SU-DHL-6 (cell line): ENCODE measurements at regions not wholly inside any gene's neighbourhood (a gene's known extent, or its start where the extent isn't known, plus 50 kb on each side); places are given as distances from the start of the nearest gene placed in this dataset.

Experiments used
- H2AFZ ChIP-seq: fragments of 200-600 bp; sonication (generic); 2 replicates; pipeline ENCODE4 v1.6.1; 2014; ENCODE audit warnings: low read depth, mild to moderate bottlenecking, moderate library complexity, mixed read lengths, antibody characterized with exemption, low read length; ENCODE audit not compliant: severe bottlenecking
- H3F3A ChIP-seq: fragments of 200-600 bp; shearing (Covaris generic); 2 replicates; pipeline ENCODE4 v1.6.0; 2016; ENCODE audit warnings: antibody characterized with exemption, mild to moderate bottlenecking; ENCODE audit not compliant: insufficient read depth
- H3K27ac ChIP-seq: fragments of 200-600 bp; sonication (generic); 2 replicates; pipeline ENCODE4 v1.5.1; 2016; ENCODE audit warnings: low read depth, mild to moderate bottlenecking, low read length, moderate library complexity, mixed read lengths
- H3K27me3 ChIP-seq: fragments of 200-600 bp; sonication (generic), shearing (Covaris generic); 2 replicates; pipeline ENCODE4 v1.6.0; 2014; ENCODE audit warnings: mild to moderate bottlenecking, low read length
- H3K36me3 ChIP-seq: fragments of 200-600 bp; sonication (generic); 2 replicates; pipeline ENCODE4 v1.6.1; 2014; ENCODE audit warnings: mild to moderate bottlenecking, low read length, mixed read lengths
- H3K4me2 ChIP-seq: fragments of 300-600, 200-600 bp; shearing (Covaris generic), sonication (generic); 2 replicates; pipeline ENCODE4 v1.6.0; 2014; ENCODE audit warnings: low read length, low read depth, mild to moderate bottlenecking; ENCODE audit not compliant: poor library complexity, severe bottlenecking
- H3K4me3 ChIP-seq: fragments of 200-600 bp; sonication (generic); 2 replicates; pipeline ENCODE4 v1.5.1; 2014; ENCODE audit warnings: antibody characterized with exemption, low read length, mild to moderate bottlenecking, mixed read lengths; ENCODE audit not compliant: insufficient read depth, poor library complexity, severe bottlenecking
- H3K79me2 ChIP-seq: fragments of 200-600 bp; sonication (generic); 2 replicates; pipeline ENCODE4 v1.6.1; 2014; ENCODE audit warnings: mild to moderate bottlenecking, low read length, moderate library complexity; ENCODE audit not compliant: insufficient read depth
- H3K9ac ChIP-seq: fragments of 200-600 bp; sonication (generic); 2 replicates; pipeline ENCODE4 v1.7.0; 2014; ENCODE audit warnings: mild to moderate bottlenecking, low read length
- H3K9me2 ChIP-seq: fragments of 200-600 bp; sonication (generic); replicated peaks from 2 replicates; pipeline ENCODE4 v1.6.1; 2014; ENCODE audit warnings: low read length; ENCODE audit not compliant: insufficient read depth
- H3K9me3 ChIP-seq: fragments of 200-600 bp; sonication (generic); 2 replicates; pipeline ENCODE4 v1.6.1; 2014; ENCODE audit warnings: low read length, mixed read lengths; ENCODE audit not compliant: insufficient read depth
- H4K20me1 ChIP-seq: fragments of 200-600 bp; sonication (generic); 2 replicates; pipeline ENCODE4 v1.6.1; 2014; ENCODE audit warnings: low read depth, mild to moderate bottlenecking, antibody characterized with exemption, low read length, moderate library complexity, mixed read lengths
- EZH2phosphoT487 ChIP-seq: fragments of 200-600 bp; sonication (generic), shearing (Covaris generic); conservative IDR thresholded peaks from 2 replicates; pipeline ENCODE4 v1.6.1; 2018; ENCODE audit warnings: mild to moderate bottlenecking, antibody characterized with exemption, low read length, moderate library complexity, mixed read lengths
- TF ChIP-seq, protein P1 (sequence below): fragments of 200-600 bp; sonication (generic); IDR thresholded peaks from one replicate; pipeline ENCODE4 v1.5.1; 2017; ENCODE audit warnings: antibody characterized with exemption, mild to moderate bottlenecking, low read length, moderate library complexity; ENCODE audit not compliant: insufficient read depth, poor library complexity, severe bottlenecking

DNA sequence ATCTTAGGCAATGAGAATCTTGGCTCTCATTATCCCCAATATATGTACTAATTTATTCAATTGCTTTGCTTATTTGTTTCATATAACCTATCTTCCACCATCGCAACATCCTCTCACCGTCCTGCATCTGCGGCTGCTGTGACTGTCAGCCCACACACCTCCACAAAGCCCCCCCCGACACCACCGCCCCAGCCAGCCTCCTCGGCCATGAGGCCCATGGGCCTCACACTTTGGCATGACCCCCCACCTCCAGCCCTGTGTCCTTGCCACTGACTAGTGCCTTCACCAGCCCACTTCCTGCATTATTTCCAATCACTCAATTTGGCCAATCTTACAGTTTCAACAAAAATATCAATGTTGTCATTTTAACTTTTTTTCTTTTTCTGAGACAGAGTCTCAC is 60.7 kb upstream of the TOX2 start:
- no peak overlapping the region for H3K9ac ChIP-seq
- H3K9me3 ChIP-seq, result no peaks in the 10 kb centered on the region
- H4K20me1 ChIP-seq, result no peaks in the 10 kb centered on the region
- H3K9me2 ChIP-seq, result no peaks in the 10 kb centered on the region
- H3K27me3 ChIP-seq, result no peaks in the 10 kb centered on the region
- no peak overlapping the region for H2AFZ ChIP-seq
- H3K27ac ChIP-seq, result no peak overlapping the region
- H3K4me2 ChIP-seq, result no peak overlapping the region
- H3K4me3 ChIP-seq, result no peak overlapping the region
- H3F3A ChIP-seq, result no peaks in the 10 kb centered on the region
- no peak for TF ChIP-seq EZH2phosphoT487
- TF ChIP-seq, protein P1, sequence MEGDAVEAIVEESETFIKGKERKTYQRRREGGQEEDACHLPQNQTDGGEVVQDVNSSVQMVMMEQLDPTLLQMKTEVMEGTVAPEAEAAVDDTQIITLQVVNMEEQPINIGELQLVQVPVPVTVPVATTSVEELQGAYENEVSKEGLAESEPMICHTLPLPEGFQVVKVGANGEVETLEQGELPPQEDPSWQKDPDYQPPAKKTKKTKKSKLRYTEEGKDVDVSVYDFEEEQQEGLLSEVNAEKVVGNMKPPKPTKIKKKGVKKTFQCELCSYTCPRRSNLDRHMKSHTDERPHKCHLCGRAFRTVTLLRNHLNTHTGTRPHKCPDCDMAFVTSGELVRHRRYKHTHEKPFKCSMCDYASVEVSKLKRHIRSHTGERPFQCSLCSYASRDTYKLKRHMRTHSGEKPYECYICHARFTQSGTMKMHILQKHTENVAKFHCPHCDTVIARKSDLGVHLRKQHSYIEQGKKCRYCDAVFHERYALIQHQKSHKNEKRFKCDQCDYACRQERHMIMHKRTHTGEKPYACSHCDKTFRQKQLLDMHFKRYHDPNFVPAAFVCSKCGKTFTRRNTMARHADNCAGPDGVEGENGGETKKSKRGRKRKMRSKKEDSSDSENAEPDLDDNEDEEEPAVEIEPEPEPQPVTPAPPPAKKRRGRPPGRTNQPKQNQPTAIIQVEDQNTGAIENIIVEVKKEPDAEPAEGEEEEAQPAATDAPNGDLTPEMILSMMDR, result no peak
- no peaks in the 10 kb centered on the region for H3K79me2 ChIP-seq
- H3K36me3 ChIP-seq, result no peaks in the 10 kb centered on the region

DNA sequence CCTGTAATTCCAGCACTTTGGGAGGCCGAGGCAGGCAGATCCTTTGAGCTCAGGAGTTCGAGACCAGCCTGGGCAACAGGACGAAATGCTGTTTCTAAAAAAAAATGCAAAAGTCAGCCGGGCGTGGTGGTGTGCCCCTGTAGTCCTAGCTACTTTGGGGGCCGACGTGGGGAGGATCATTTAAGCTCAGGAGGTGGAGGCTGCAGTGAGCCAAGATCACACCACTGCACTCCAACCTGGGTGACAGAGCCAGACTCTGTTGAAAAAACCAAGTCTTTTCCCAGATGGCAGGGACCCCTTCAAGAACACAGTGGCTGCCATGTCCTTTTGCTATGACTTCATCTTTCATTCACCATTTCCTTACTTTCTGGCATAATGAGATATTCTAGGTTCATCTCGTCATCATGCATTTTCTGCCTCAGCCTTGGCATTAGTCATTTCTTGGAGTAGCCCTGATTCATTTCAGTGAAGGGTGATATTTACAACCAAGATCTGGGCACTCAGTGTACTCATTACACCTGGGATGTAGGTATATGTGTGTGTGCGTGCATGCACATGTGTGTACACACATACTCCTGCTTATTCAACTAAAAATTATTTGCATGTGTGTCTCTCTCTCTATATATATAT is 61.4 kb upstream of the TOX2 start:
- Histone ChIP-seq H3K9me3 (no peaks in the 10 kb centered on the region), H3K9me2 (no peaks in the 10 kb centered on the region), H3K27me3 (no peaks in the 10 kb centered on the region), H3F3A (no peaks in the 10 kb centered on the region), H3K4me2 (no peak overlapping the region), H2AFZ (no peak overlapping the region), H3K4me3 (no peak overlapping the region), H3K36me3 (no peaks in the 10 kb centered on the region), H3K27ac (no peak overlapping the region), H3K9ac (no peak overlapping the region), H4K20me1 (no peaks in the 10 kb centered on the region), H3K79me2 (no peaks in the 10 kb centered on the region)
- TF ChIP-seq, protein P1, result no peak
- TF ChIP-seq EZH2phosphoT487, result no peak

DNA sequence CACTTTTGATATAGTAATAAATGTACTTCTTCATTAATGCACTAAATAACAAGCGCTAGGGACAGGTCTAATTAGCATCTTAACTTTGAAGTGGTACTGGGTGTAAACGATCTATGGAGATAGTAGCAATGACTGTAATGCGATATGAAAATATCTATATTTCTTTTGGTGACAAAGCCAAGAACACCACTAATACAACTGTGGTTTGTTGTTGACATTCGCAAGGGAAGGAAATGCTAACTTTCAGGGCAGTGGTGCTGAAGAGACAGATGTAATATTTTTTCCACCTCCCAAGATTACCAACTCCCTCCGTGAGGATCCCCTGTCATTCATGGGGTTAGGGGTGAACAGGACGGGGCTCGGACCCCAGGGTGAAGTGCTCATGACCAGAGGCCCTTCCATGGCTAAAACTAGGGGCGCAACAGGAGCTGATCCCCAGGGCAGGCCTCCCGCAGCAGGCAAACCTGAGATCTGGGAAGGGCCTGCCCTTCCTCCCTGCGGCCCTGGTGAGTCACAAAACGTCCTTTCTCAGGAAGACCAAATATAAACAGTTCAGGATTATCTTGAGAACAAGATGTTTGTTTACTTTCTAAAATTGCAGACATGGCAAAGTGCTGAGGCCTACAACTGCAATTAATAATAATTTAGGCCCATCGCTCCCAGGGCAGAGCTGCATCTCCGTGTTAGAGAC is 65.0 kb upstream of the TOX2 start:
- H3F3A ChIP-seq, result no peaks in the 10 kb centered on the region
- no peaks in the 10 kb centered on the region for H3K9me3 ChIP-seq
- H3K79me2 ChIP-seq, result no peaks in the 10 kb centered on the region
- no peak overlapping the region for H3K27ac ChIP-seq
- H3K4me2 ChIP-seq, result no peak overlapping the region
- no peaks in the 10 kb centered on the region for H4K20me1 ChIP-seq
- no peaks in the 10 kb centered on the region for H3K9me2 ChIP-seq
- no peaks in the 10 kb centered on the region for H3K36me3 ChIP-seq
- no peak overlapping the region for H2AFZ ChIP-seq
- TF ChIP-seq EZH2phosphoT487, result no peak
- TF ChIP-seq, protein P1, result no peak
- H3K4me3 ChIP-seq, result no peak overlapping the region
- H3K9ac ChIP-seq, result no peak overlapping the region
- H3K27me3 ChIP-seq, result no peaks in the 10 kb centered on the region
